ENCODE measurements at regions not wholly inside any gene's neighbourhood (a gene's known extent, or its start where the extent isn't known, plus 50 kb on each side); places are given as distances from the start of the nearest gene placed in this dataset.

DNA sequence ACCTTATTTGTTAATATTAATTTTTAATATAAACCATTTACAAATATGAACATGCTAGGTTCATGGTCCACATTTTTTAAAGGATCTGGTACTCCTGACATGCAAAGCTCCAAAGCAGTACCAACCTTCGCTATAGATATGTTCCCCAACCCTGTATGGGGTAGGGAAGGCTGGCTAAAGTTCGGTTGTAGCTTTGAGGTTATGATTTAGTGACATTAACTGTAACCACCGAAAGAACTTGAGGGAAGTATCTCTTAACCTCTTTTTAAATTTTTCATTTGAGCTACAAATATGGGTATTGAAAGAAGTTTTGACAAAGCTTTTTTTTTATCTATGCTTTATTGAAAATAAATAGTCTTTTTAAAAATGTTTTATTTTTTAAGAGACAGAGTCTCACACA, 115.5 kb downstream of the DYRK2 start:
- H3K9me3 ChIP-seq (ENCODE audit: low read depth), result no peaks in the 10 kb centered on the region
- DNase-seq (ENCODE audit: low spot score), result no peak
- no peaks in the 10 kb centered on the region for H4K20me1 ChIP-seq (ENCODE audit: insufficient read depth, poor library complexity, severe bottlenecking)
- no peak for TF ChIP-seq EZH2 (IDR thresholded peaks at IDR 0.05; ENCODE audit: borderline replicate concordance)
- no peak for TF ChIP-seq CTCF (IDR thresholded peaks at IDR 0.05; ENCODE audit: poor library complexity)
- no peak for TF ChIP-seq EZH2phosphoT487 (IDR thresholded peaks at IDR 0.05; ENCODE audit: low read depth, severe bottlenecking, unreplicated experiment)
- H3K9me2 ChIP-seq (replicated peaks; ENCODE audit: insufficient read depth), result no peaks in the 10 kb centered on the region
- H3K27me3 ChIP-seq, result no peaks in the 10 kb centered on the region
- no peak overlapping the region for H3K27ac ChIP-seq
- no peaks in the 10 kb centered on the region for H3K36me3 ChIP-seq (replicated peaks; ENCODE audit: insufficient read depth, low read depth)
- H3K4me3 ChIP-seq, result no peak overlapping the region
- no peak overlapping the region for H3K4me2 ChIP-seq
- no peak overlapping the region for H2AFZ ChIP-seq
- 92% methylated on average over 3 of the region's 3 CpGs for WGBS (ENCODE audit: low lambda C conversion rate, missing lambda C conversion rate)
- H3K4me1 ChIP-seq (ENCODE audit: insufficient read depth), result no peaks in the 10 kb centered on the region
- no peaks in the 10 kb centered on the region for H3K79me2 ChIP-seq

DNA sequence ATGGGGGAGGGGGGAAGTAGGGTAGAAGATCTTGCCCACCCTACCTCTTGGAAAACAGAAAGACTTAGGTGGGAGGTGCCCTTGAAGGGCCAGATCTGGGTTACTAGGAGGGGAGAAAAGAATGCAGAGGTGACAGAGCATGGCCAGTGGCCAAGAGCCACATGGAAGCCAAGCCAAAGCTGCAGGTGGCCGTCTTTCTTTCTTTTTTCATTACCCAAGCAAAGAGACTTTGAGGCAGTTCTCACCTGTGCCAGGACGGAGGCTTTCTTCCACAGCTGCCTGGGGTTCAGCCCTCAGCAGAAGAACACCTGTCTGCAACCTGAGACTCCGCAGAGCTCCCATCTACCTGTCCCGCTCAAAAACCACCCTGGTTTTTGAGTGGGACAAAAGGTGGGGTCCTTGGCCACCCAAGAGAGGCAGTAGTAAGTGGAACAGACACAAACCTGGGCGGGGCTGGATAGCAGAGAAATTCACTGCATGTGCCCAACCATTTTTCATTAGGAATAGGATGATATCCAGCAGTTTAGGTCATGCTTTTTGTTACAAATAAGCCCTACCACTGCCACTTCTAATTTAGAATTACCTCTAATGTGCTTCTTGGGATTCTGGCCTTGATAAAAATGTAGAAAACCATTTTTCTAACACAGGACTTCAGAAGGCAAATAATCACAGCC, 116.5 kb downstream of the DYRK2 start:
- no peaks in the 10 kb centered on the region for H3K79me2 ChIP-seq
- no peak overlapping the region for H2AFZ ChIP-seq
- H3K4me2 ChIP-seq, result no peak overlapping the region
- no peak overlapping the region for H3K27ac ChIP-seq
- no peaks in the 10 kb centered on the region for H3K36me3 ChIP-seq (replicated peaks; ENCODE audit: insufficient read depth, low read depth)
- WGBS (ENCODE audit: low lambda C conversion rate, missing lambda C conversion rate), result 98% methylated on average over 5 of the region's 5 CpGs
- H4K20me1 ChIP-seq (ENCODE audit: insufficient read depth, poor library complexity, severe bottlenecking), result no peaks in the 10 kb centered on the region
- no peak for DNase-seq (ENCODE audit: low spot score)
- no peaks in the 10 kb centered on the region for H3K9me2 ChIP-seq (replicated peaks; ENCODE audit: insufficient read depth)
- H3K9me3 ChIP-seq (ENCODE audit: low read depth), result no peaks in the 10 kb centered on the region
- H3K4me3 ChIP-seq, result no peak overlapping the region
- H3K27me3 ChIP-seq, result no peaks in the 10 kb centered on the region
- TF ChIP-seq CTCF (IDR thresholded peaks at IDR 0.05; ENCODE audit: poor library complexity) (no peak), EZH2 (IDR thresholded peaks at IDR 0.05; ENCODE audit: borderline replicate concordance) (no peak), EZH2phosphoT487 (IDR thresholded peaks at IDR 0.05; ENCODE audit: low read depth, severe bottlenecking, unreplicated experiment) (no peak)
- no peaks in the 10 kb centered on the region for H3K4me1 ChIP-seq (ENCODE audit: insufficient read depth)

DNA sequence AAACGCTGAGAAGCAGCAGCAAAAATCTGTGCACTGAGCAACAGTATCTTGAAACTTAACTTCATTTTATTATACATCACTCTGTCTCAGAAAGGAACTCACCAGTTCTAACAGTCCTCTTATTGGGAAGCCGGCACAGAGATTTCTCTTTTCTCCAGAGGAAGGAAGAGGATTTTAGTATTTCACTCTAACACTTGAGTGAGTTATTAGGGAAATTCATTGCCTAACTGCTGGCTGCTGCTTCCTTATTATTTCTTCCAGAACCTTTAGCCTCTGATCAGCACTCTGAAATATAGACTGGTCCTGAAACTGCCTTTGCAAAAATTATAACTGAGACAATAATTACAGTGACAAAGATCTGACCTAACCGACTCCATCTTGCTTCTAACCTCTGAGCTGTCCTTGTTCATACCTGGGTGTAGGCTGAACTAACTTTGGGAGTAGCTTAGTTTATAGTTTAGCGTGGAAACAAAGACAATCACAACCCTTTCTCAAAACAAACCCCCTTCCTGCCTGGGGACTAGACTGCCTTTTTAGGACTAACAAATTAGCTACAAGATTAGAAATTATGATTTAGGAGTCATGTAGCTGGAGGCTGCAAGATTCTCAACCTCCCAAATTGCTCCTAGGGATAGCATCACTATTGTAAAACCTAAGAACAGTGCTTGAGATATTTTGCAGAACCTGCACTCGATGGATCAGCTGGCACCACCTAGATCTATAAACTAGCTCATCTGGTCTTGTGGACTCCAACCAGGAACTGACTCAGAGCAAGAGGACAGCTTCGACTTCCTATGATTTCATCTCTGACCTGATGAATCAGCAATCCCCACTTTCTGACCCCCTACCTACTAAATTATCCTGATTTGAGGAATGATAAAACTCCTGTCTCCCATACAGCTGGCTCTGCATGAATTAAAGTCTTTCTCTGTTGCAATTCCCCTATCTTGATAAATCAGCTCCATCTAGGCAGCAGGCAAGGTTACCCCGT, 117.5 kb downstream of the DYRK2 start:
- Histone ChIP-seq H3K27ac (no peak overlapping the region), H3K36me3 (replicated peaks; ENCODE audit: insufficient read depth, low read depth) (no peaks in the 10 kb centered on the region), H3K4me3 (no peak overlapping the region)

More for the DNA sequence above, 117.5 kb downstream of the DYRK2 start:
- H3K9me2 ChIP-seq (replicated peaks; ENCODE audit: insufficient read depth), result no peaks in the 10 kb centered on the region
- no peak overlapping the region for H3K4me2 ChIP-seq
- H3K27me3 ChIP-seq, result no peaks in the 10 kb centered on the region
- TF ChIP-seq EZH2phosphoT487 (IDR thresholded peaks at IDR 0.05; ENCODE audit: low read depth, severe bottlenecking, unreplicated experiment) (no peak), EZH2 (IDR thresholded peaks at IDR 0.05; ENCODE audit: borderline replicate concordance) (no peak), CTCF (IDR thresholded peaks at IDR 0.05; ENCODE audit: poor library complexity) (no peak)
- H4K20me1 ChIP-seq (ENCODE audit: insufficient read depth, poor library complexity, severe bottlenecking), result no peaks in the 10 kb centered on the region
- H3K9me3 ChIP-seq (ENCODE audit: low read depth), result no peaks in the 10 kb centered on the region
- no peak for DNase-seq (ENCODE audit: low spot score)
- 64% methylated on average over 7 of the region's 7 CpGs for WGBS (ENCODE audit: low lambda C conversion rate, missing lambda C conversion rate)
- H3K79me2 ChIP-seq, result no peaks in the 10 kb centered on the region
- H3K4me1 ChIP-seq (ENCODE audit: insufficient read depth), result no peaks in the 10 kb centered on the region
- no peak overlapping the region for H2AFZ ChIP-seq

Measured in hepatocyte (in vitro differentiated cells).